Inflammatory macrophage (primary cell): ENCODE measurements at regions not wholly inside any gene's neighbourhood (a gene's known extent, or its start where the extent isn't known, plus 50 kb on each side); places are given as distances from the start of the nearest gene placed in this dataset.
A peak's percentile ranks its signal among the peaks of the same experiment; 100 is the strongest.

Experiments
- DNase-seq, 2 donors: peaks; one replicate each; pipeline ENCODE4 v3.0.0-alpha.2; 2020 to 2022

DNA sequence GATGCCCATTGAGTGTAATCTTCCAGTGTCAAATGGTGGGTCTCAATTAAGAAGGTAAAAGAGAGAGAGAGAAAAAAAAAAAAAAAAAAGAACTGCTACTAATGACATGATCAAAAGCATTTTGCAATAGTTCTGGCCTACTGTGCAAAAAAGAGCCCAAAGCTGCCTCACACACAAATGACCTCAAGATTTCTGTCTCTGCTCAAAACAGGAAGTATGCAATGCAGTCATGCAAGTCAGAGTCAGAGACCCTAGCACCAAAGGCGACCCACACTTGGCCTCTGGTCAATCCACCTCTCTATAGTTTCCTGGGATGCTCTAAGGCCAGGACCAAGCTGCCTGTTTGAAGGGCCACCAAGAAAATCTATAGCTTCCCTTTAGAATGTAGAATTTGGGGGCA lies 323.5 kb downstream of the VPS13C start:
- peak; percentile 27 to 42 for DNase-seq

- no peak for DNase-seq
Measured at GRCh38 chr15:61731099-61731498, 329.1 kb downstream of the VPS13C start.

GRCh38 chr15:61729646-61730045 lies 330.6 kb downstream of the VPS13C start:
- no peak for DNase-seq

DNA sequence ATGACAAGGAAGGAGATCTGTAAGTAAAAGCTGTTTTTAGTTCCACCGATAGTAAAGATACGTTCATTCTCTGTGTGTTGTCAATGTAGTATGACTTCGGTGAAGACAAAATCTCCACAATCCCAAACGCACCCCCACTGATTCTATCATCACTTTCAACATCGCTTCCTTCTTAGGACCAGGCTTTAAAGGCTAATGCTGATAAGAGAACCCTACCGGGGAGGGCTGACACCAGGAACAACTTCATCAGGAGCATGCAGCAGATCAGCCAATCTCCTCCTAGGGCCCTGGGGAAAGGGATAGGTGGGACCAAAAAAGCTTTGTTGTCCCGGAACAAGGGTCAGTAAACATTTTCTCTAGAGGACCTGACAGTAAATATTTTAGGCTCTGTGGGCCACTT lies 334.1 kb downstream of the VPS13C start:
- DNase-seq = no peak

DNA sequence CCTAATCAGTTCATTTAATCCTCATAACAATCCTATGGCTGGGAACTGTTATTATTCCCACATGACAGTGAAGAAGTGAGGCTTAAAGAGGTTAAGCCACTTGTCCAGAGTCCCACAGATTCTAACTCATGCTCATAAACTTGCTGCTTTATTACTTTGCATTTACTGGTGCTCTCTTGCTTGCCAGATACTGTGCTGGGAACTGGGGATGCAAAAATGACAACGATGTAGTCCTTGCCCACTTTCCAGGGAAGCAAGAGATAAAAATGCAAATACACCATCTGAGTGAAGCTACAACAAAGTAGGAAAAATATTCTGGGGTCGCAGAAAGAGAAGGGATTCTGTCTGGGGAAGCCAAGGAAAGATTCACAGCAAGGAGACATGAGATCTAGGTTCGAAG lies 335.0 kb downstream of the VPS13C start:
- DNase-seq = no peak

DNA sequence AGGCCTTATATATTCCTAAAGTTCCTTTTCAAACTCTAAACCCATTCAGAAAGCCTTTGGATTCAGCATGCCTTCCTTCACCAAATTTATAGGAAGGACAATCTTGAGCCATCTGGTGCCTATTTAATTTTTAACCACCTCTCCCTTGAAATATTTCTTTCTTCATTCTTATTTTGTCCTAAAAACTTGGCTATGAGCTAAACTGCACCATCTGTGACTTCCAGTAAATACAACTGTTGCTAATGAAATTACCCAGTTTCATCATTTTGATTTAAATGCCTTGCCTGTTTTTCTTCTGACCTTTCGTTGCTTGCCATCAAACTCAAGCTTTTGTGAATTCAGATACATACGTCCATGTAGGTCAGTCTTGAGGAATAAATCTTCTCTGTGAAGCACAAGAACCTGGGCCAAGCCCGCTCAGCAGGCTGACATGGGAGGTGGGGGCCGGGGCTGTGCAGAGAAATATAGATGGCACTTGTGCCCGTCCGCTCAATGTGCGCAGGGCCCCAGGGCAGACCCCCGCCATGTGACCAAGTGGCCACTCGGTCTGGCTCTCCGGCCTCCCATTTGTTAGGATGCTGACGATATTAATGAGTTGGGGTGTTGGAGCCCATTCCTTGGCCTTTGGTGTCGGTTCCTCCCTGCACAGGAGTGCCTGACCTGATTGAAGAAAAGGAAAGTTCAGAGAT lies 335.9 kb downstream of the VPS13C start:
- DNase-seq = no peak

DNA sequence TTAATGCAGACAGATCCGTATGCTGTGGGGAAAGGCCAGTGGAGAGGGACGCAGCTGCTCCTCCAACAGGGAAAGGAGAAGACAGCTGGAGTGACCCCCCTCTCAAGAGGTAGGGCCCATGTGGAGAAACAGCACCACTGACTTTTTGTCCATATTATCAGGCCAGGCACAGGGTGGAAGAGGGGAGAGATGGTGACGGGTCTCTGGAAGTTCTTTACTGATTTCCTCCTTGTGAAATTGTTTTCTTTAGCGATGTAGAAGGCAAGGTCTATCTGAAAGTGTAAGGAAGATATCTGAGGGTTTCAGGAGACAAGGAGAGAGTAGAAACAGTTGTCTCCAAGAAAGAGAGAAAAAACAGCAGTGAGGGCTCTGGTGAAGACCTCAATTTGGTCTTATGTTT lies 338.8 kb downstream of the VPS13C start:
- no peak for DNase-seq

- DNase-seq = peak in 1 of 2 donors; percentile 6
Measured at GRCh38 chr15:61720197-61720704, 340.0 kb downstream of the VPS13C start.

DNA sequence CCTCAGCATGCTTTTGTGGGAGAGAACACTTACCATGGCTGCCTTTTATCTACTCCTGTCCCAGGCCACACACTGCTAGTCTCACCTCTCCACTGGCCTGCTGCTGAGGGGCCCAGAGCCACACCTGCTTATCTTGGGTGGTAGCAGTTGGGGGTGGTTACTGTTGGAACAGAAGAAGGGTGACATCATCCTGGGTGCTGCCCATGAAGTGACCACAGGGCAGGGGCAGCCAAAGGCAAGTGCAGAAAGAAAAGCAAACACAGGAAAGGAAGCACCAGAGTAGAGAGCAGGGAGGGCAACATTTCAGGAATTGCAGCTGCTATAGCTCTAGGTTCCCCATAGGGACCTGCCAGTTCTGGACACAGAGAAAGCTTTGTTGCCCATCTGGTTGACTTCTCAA lies 345.2 kb downstream of the VPS13C start:
- DNase-seq = no peak

GRCh38 chr15:61712129-61712759 lies 348.0 kb downstream of the VPS13C start:
- no peak for DNase-seq

DNA sequence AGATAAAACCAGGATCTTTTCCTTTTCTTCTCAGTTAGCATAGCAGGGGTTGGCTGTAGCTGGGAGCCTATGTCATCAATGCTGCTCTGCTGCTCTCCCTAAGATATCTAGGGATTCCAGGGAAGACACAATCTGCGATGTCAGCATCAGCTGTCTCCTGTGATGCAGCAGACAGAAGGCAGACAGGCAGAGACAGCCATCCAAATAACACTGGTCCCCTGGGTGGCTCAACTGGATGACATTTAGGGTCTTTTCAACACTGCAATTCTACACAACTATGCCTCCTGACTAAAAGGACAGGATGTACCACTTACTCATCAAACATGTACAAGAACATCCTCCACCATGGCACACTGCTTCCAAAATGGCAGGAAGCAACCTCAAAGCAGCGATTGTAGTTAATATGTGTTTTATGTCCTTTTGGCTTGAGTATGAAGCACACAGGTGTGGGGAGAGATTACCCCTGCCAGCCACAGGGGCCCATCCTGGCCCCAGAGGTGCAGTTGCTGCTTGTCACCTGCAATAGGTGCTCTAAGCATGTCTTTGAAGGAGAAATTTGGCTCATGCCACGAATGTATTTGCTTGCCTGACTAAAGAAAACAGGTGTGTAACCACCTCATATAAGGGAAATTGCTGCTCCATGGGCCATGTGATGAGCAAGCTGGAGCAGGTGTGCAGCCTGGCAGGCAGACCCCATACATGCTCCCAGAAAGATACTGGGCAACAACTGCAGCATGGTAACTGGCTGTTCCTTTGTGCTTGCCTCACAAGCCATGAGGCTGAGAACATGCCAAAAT lies 357.8 kb downstream of the VPS13C start:
- DNase-seq = no peak

DNA sequence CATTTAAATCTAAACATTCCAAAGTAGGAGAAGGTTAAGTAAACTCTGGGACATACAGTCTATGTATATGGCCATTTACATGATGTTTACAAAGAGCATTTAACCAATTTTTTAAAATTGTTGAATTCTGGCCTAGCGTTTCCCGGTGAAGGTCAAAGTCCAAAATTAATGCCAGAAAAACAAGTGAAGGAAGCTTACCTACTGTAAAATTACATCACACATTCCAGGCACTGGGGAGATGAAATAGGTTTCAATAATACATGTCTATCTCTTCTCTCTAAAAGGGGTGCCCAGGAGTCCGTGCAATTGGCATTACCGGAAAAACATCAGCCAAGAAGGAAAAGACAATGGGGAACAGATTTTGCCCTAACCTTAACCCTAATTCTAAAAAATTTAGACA lies 358.8 kb downstream of the VPS13C start:
- DNase-seq = no peak

- no peak for DNase-seq
Measured at GRCh38 chr15:61700803-61701202, 359.4 kb downstream of the VPS13C start.

GRCh38 chr15:61697796-61698195 lies 362.5 kb downstream of the VPS13C start:
- DNase-seq = no peak

- no peak for DNase-seq
Measured at GRCh38 chr15:61689067-61689466, 371.2 kb downstream of the VPS13C start.

- DNase-seq = no peak
Measured at GRCh38 chr15:61687651-61688050, 372.6 kb downstream of the VPS13C start.

GRCh38 chr15:61687124-61687523 lies 373.1 kb downstream of the VPS13C start:
- no peak for DNase-seq

- DNase-seq = no peak
Measured at GRCh38 chr15:61685971-61686370, 374.3 kb downstream of the VPS13C start.

DNA sequence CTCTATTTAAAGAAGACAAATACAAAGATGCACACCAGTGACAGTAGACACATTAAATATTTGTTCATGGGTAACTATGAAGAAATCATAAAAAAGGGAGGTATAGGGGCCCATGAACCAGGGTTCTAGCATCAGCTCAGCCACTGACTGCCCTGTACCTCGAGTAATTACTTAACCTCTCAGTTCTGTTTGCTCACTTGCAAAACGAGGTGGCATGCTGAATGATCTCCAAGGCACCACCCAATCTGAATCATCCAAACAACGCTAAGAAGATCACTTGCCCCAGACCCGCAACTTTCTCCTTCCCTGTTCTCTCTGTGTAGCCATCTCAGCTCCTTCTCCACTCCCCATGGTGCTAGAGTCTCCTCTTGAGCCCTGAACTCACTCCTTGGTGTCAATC lies 374.7 kb downstream of the VPS13C start:
- DNase-seq = no peak

- DNase-seq = no peak
Measured at GRCh38 chr15:61684749-61685467, 375.3 kb downstream of the VPS13C start.

- no peak for DNase-seq
Measured at GRCh38 chr15:61682891-61683735, 377.1 kb downstream of the VPS13C start.

- no peak for DNase-seq
Measured at GRCh38 chr15:61681676-61682075, 378.6 kb downstream of the VPS13C start.
